ENCODE measurements at regions not wholly inside any gene's neighbourhood (a gene's known extent, or its start where the extent isn't known, plus 50 kb on each side); places are given as distances from the start of the nearest gene placed in this dataset.

- no peak for DNase-seq
These were observed 263.7 kb downstream of the SLITRK6 start for GRCh38 chr13:85535316-85536084.

GRCh38 chr13:85533911-85534310 lies 265.3 kb downstream of the SLITRK6 start:
- DNase-seq = no peak

GRCh38 chr13:85529218-85529594 lies 270.0 kb downstream of the SLITRK6 start:
- DNase-seq = no peak

GRCh38 chr13:85528491-85529217 lies 270.6 kb downstream of the SLITRK6 start:
- no peak for DNase-seq

GRCh38 chr13:85527316-85527715 lies 271.9 kb downstream of the SLITRK6 start:
- no peak for DNase-seq

GRCh38 chr13:85525411-85525810 lies 273.8 kb downstream of the SLITRK6 start:
- DNase-seq = no peak

- DNase-seq = no peak
These were observed 277.6 kb downstream of the SLITRK6 start for GRCh38 chr13:85521657-85522056.

GRCh38 chr13:85520445-85520844 lies 278.8 kb downstream of the SLITRK6 start:
- DNase-seq = no peak

GRCh38 chr13:85519363-85519762 lies 279.9 kb downstream of the SLITRK6 start:
- DNase-seq = no peak

GRCh38 chr13:85512421-85512820 lies 286.8 kb downstream of the SLITRK6 start:
- no peak for DNase-seq

- DNase-seq = no peak
These were observed 289.7 kb downstream of the SLITRK6 start for GRCh38 chr13:85509512-85509911.

- DNase-seq = no peak
These were observed 290.4 kb downstream of the SLITRK6 start for GRCh38 chr13:85508683-85509329.

GRCh38 chr13:85503797-85504196 lies 295.4 kb downstream of the SLITRK6 start:
- no peak for DNase-seq

- DNase-seq = no peak
These were observed 297.6 kb downstream of the SLITRK6 start for GRCh38 chr13:85501616-85502015.

- DNase-seq = no peak
These were observed 298.4 kb downstream of the SLITRK6 start for GRCh38 chr13:85500696-85501256.

GRCh38 chr13:85498774-85499173 lies 300.4 kb downstream of the SLITRK6 start:
- no peak for DNase-seq

- no peak for DNase-seq
These were observed 301.6 kb downstream of the SLITRK6 start for GRCh38 chr13:85497652-85498051.

GRCh38 chr13:85492283-85492682 lies 306.9 kb downstream of the SLITRK6 start:
- no peak for DNase-seq

GRCh38 chr13:85486663-85487062 lies 312.6 kb downstream of the SLITRK6 start:
- DNase-seq = no peak

- DNase-seq = no peak
These were observed 326.1 kb downstream of the SLITRK6 start for GRCh38 chr13:85473144-85473543.

GRCh38 chr13:85469320-85469719 lies 329.9 kb downstream of the SLITRK6 start:
- DNase-seq = no peak

GRCh38 chr13:85462792-85463425 lies 336.3 kb downstream of the SLITRK6 start:
- no peak for DNase-seq

- no peak for DNase-seq
These were observed 337.6 kb downstream of the SLITRK6 start for GRCh38 chr13:85461621-85462020.
